ENCODE measurements at regions not wholly inside any gene's neighbourhood (a gene's known extent, or its start where the extent isn't known, plus 50 kb on each side); places are given as distances from the start of the nearest gene placed in this dataset.

- no peak for DNase-seq (ENCODE audit: low read depth, low spot score)
- Histone ChIP-seq H3K79me2 (ENCODE audit: insufficient read depth, low read length) (no peaks in the 10 kb centered on the region), H4K20me1 (ENCODE audit: insufficient read depth) (no peaks in the 10 kb centered on the region), H3K36me3 (ENCODE audit: control insufficient read depth in 1 of 2, insufficient read depth in 2 of 2, low read length in 2 of 2) (no peaks in the 10 kb centered on the region), H3K9ac (ENCODE audit: low read length) (no peak overlapping the region), H3K9me3 (ENCODE audit: control insufficient read depth in 1 of 2, insufficient read depth in 1 of 2, low read depth in 1 of 2, low read length in 2 of 2) (no peaks in the 10 kb centered on the region), H3K4me1 (ENCODE audit: control insufficient read depth in 1 of 2, insufficient read depth in 2 of 2, low read length in 2 of 2) (peaks cover 0 to 7% of the 10 kb centered on the region in 2 experiments; a peak in 2 of 4 replicates), H3K4me2 (ENCODE audit: low read length) (peak overlapping the region; percentile 25; the same call in 1 of the 2 replicates), H3K9me2 (ENCODE audit: insufficient read depth) (no peaks in the 10 kb centered on the region), H3K4me3 (replicated peaks in 1 of 2; ENCODE audit: low read depth in 1 of 2, low read length in 2 of 2) (no peak overlapping the region), H3K27me3 (ENCODE audit: insufficient read depth, low read length) (no peaks in the 10 kb centered on the region; the same call in 1 of the 2 replicates), H3K27ac (ENCODE audit: low read depth, low read length) (no peak overlapping the region), H2AFZ (ENCODE audit: low read depth, low read length, poor library complexity, severe bottlenecking) (no peak overlapping the region)
- TF ChIP-seq ATF3 (IDR thresholded peaks at IDR 0.05): no peak
- TF ChIP-seq EZH2phosphoT487 (IDR thresholded peaks at IDR 0.05; ENCODE audit: borderline replicate concordance): no peak
- TF ChIP-seq SIN3A (IDR thresholded peaks at IDR 0.05; ENCODE audit: low read depth): no peak
- TF ChIP-seq SP1 (IDR thresholded peaks at IDR 0.05; ENCODE audit: low read depth): no peak
- no peak for TF ChIP-seq RAD21 (IDR thresholded peaks at IDR 0.05; ENCODE audit: low read depth)
- no peak for TF ChIP-seq JUND (IDR thresholded peaks at IDR 0.05)
- TF ChIP-seq REST (IDR thresholded peaks at IDR 0.05; ENCODE audit: low read depth): no peak
- no peak for TF ChIP-seq ZFX (IDR thresholded peaks at IDR 0.05)
- no peak for TF ChIP-seq ZNF274 (IDR thresholded peaks at IDR 0.05; ENCODE audit: low read depth, low read length)
- no peak for TF ChIP-seq MAX (IDR thresholded peaks at IDR 0.05)
- no peak for TF ChIP-seq CTCF (IDR thresholded peaks at IDR 0.05 in 2 of 3, conservative IDR thresholded peaks at IDR 0.05 in 1 of 3; ENCODE audit: borderline replicate concordance in 1 of 3, insufficient read depth in 1 of 3, low read depth in 2 of 3, low read length in 2 of 3)
- TF ChIP-seq CBX3 (IDR thresholded peaks at IDR 0.05; ENCODE audit: low read depth): no peak
- TF ChIP-seq YY1 (IDR thresholded peaks at IDR 0.05; ENCODE audit: extremely low read depth, insufficient replicate concordance, low read depth, low read length): no peak
- TF ChIP-seq TCF7L2 (IDR thresholded peaks at IDR 0.05; ENCODE audit: borderline replicate concordance, extremely low read depth, insufficient read depth, insufficient read length): no peak
- no peak for TF ChIP-seq ELF1 (IDR thresholded peaks at IDR 0.05; ENCODE audit: borderline replicate concordance, low read depth)
- no peak for TF ChIP-seq EGR1 (IDR thresholded peaks at IDR 0.05; ENCODE audit: low read depth)
- TF ChIP-seq ZBTB33 (IDR thresholded peaks at IDR 0.05; ENCODE audit: extremely low read depth, insufficient replicate concordance, low read length): no peak
- TF ChIP-seq POLR2AphosphoS5 (IDR thresholded peaks at IDR 0.05; ENCODE audit: low read depth, low read length): no peak
- no peak for TF ChIP-seq POLR2A (IDR thresholded peaks at IDR 0.05; ENCODE audit: borderline replicate concordance, extremely low read depth, insufficient read depth, insufficient read length)
- no peak for TF ChIP-seq EZH2 (IDR thresholded peaks at IDR 0.05)
- ATAC-seq: peak; percentile 71; the same call in 1 of the 2 replicates
- intact Hi-C loops (cut with micrococcal nuclease): no loop called here
- ChIA-PET CTCF (no interaction called here), RAD21 (ENCODE audit: low non-redundant PET in 1 of 2, low total read pairs in 2 of 2, uncharacterized antibody in 2 of 2, unreplicated experiment in 2 of 2) (no interaction called here), POLR2A (no interaction called here)
- BruUV-seq (replicated peaks): no TSS peak
Measured at GRCh38 chr2:120978359-120979050, 242.8 kb downstream of the GLI2 start.
